HUES48 (cell line): ENCODE measurements at regions not wholly inside any gene's neighbourhood (a gene's known extent, or its start where the extent isn't known, plus 50 kb on each side); places are given as distances from the start of the nearest gene placed in this dataset.
"Not testable (repeated sequence)": the region's sequence is repeated elsewhere in the genome, so short reads cannot be mapped to it uniquely, and the experiment has no call there.

Experiments
- H3K27ac ChIP-seq: one replicate; pipeline ENCODE4 v1.7.0; 2013; ENCODE audit warnings: low read depth, low read length, inconsistent platforms
- H3K27me3 ChIP-seq: 2 replicates; pipeline ENCODE4 v1.6.1; 2013; ENCODE audit warnings: mild to moderate bottlenecking, low read length; ENCODE audit not compliant: control insufficient read depth, insufficient read depth
- H3K36me3 ChIP-seq: 2 replicates; pipeline ENCODE4 v1.6.1; 2013; ENCODE audit warnings: low read length; ENCODE audit not compliant: control insufficient read depth, insufficient read depth
- H3K4me1 ChIP-seq: 2 replicates; pipeline ENCODE4 v1.6.1; 2013; ENCODE audit warnings: mild to moderate bottlenecking, low read length; ENCODE audit not compliant: control insufficient read depth, insufficient read depth
- H3K4me3 ChIP-seq: 2 replicates; pipeline ENCODE4 v1.5.1; 2013; ENCODE audit warnings: mild to moderate bottlenecking, low read depth, low read length
- H3K9ac ChIP-seq: 2 replicates; pipeline ENCODE4 v1.6.1; 2013; ENCODE audit warnings: mild to moderate bottlenecking, low read depth, low read length, moderate library complexity
- H3K9me3 ChIP-seq: 2 replicates; pipeline ENCODE4 v1.6.1; 2013; ENCODE audit warnings: low read length; ENCODE audit not compliant: control insufficient read depth, insufficient read depth

GRCh38 chr13:78540058-78540457, 63.3 kb downstream of the POU4F1 start:
- Histone ChIP-seq H3K27me3 (no peaks in the 10 kb centered on the region), H3K9me3 (no peaks in the 10 kb centered on the region), H3K4me3 (no peak overlapping the region), H3K4me1 (peaks cover 4% of the 10 kb centered on the region), H3K9ac (no peak overlapping the region), H3K27ac (no peak overlapping the region), H3K36me3 (no peaks in the 10 kb centered on the region)

GRCh38 chr13:78526044-78526443, 77.3 kb downstream of the POU4F1 start:
- not testable (repeated sequence) for H3K9me3 ChIP-seq, H3K9ac ChIP-seq, H3K4me3 ChIP-seq, H3K27me3 ChIP-seq, H3K36me3 ChIP-seq, H3K27ac ChIP-seq, H3K4me1 ChIP-seq

GRCh38 chr13:78524936-78525335, 78.4 kb downstream of the POU4F1 start:
- no peak overlapping the region for H3K9ac ChIP-seq
- no peaks in the 10 kb centered on the region for H3K36me3 ChIP-seq
- no peaks in the 10 kb centered on the region for H3K4me1 ChIP-seq
- H3K4me3 ChIP-seq = no peak overlapping the region
- peaks cover 10% of the 10 kb centered on the region for H3K9me3 ChIP-seq
- no peaks in the 10 kb centered on the region for H3K27me3 ChIP-seq
- H3K27ac ChIP-seq = no peak overlapping the region

- Histone ChIP-seq H3K36me3 (no peaks in the 10 kb centered on the region), H3K4me3 (no peak overlapping the region), H3K9ac (no peak overlapping the region), H3K4me1 (no peaks in the 10 kb centered on the region), H3K27me3 (no peaks in the 10 kb centered on the region), H3K27ac (no peak overlapping the region), H3K9me3 (peaks cover 13% of the 10 kb centered on the region)
These were observed 82.3 kb downstream of the POU4F1 start for GRCh38 chr13:78521091-78521490.

GRCh38 chr13:78520425-78520824, 82.9 kb downstream of the POU4F1 start:
- H3K36me3 ChIP-seq = no peaks in the 10 kb centered on the region
- peaks cover 6% of the 10 kb centered on the region for H3K9me3 ChIP-seq
- no peak overlapping the region for H3K4me3 ChIP-seq
- no peak overlapping the region for H3K9ac ChIP-seq
- no peaks in the 10 kb centered on the region for H3K4me1 ChIP-seq
- no peaks in the 10 kb centered on the region for H3K27me3 ChIP-seq
- H3K27ac ChIP-seq = no peak overlapping the region

GRCh38 chr13:78518482-78518881, 84.9 kb downstream of the POU4F1 start:
- not testable (repeated sequence) for H3K9me3 ChIP-seq, H3K27ac ChIP-seq, H3K4me3 ChIP-seq, H3K4me1 ChIP-seq, H3K9ac ChIP-seq, H3K27me3 ChIP-seq, H3K36me3 ChIP-seq

GRCh38 chr13:78499802-78500201, 103.5 kb downstream of the POU4F1 start:
- no peaks in the 10 kb centered on the region for H3K4me1 ChIP-seq

GRCh38 chr13:78497702-78498355, 105.5 kb downstream of the POU4F1 start:
- Histone ChIP-seq H3K4me1 (no peaks in the 10 kb centered on the region), H3K27me3 (no peaks in the 10 kb centered on the region), H3K9me3 (no peaks in the 10 kb centered on the region), H3K27ac (no peak overlapping the region), H3K4me3 (no peak overlapping the region), H3K9ac (no peak overlapping the region), H3K36me3 (no peaks in the 10 kb centered on the region)

More at GRCh38 chr13:78499802-78500201, 103.5 kb downstream of the POU4F1 start:
- H3K9ac ChIP-seq = no peak overlapping the region
- H3K27me3 ChIP-seq = no peaks in the 10 kb centered on the region
- no peaks in the 10 kb centered on the region for H3K9me3 ChIP-seq
- no peak overlapping the region for H3K4me3 ChIP-seq
- H3K36me3 ChIP-seq = no peaks in the 10 kb centered on the region
- H3K27ac ChIP-seq = no peak overlapping the region

- H3K9me3 ChIP-seq = no peaks in the 10 kb centered on the region
- no peak overlapping the region for H3K27ac ChIP-seq
- no peaks in the 10 kb centered on the region for H3K27me3 ChIP-seq
- H3K4me1 ChIP-seq = no peaks in the 10 kb centered on the region
- H3K4me3 ChIP-seq = no peak overlapping the region
- no peaks in the 10 kb centered on the region for H3K36me3 ChIP-seq
- H3K9ac ChIP-seq = no peak overlapping the region
These were observed 111.4 kb downstream of the POU4F1 start for GRCh38 chr13:78491978-78492377.

GRCh38 chr13:78490225-78490624, 113.1 kb downstream of the POU4F1 start:
- not testable (repeated sequence) for H3K4me1 ChIP-seq, H3K27me3 ChIP-seq, H3K27ac ChIP-seq, H3K9me3 ChIP-seq, H3K4me3 ChIP-seq, H3K36me3 ChIP-seq, H3K9ac ChIP-seq

- H3K36me3 ChIP-seq = no peaks in the 10 kb centered on the region
- H3K9ac ChIP-seq = no peak overlapping the region
- no peaks in the 10 kb centered on the region for H3K9me3 ChIP-seq
- H3K27me3 ChIP-seq = no peaks in the 10 kb centered on the region
- H3K27ac ChIP-seq = no peak overlapping the region
- no peak overlapping the region for H3K4me3 ChIP-seq
- no peaks in the 10 kb centered on the region for H3K4me1 ChIP-seq
These were observed 115.6 kb downstream of the POU4F1 start for GRCh38 chr13:78487707-78488106.

GRCh38 chr13:78485803-78486202, 117.5 kb downstream of the POU4F1 start:
- no peak overlapping the region for H3K27ac ChIP-seq
- H3K4me3 ChIP-seq = no peak overlapping the region
- H3K9ac ChIP-seq = no peak overlapping the region
- H3K4me1 ChIP-seq = no peaks in the 10 kb centered on the region
- no peaks in the 10 kb centered on the region for H3K9me3 ChIP-seq
- no peaks in the 10 kb centered on the region for H3K36me3 ChIP-seq
- no peaks in the 10 kb centered on the region for H3K27me3 ChIP-seq
